ENCODE measurements at regions not wholly inside any gene's neighbourhood (a gene's known extent, or its start where the extent isn't known, plus 50 kb on each side); places are given as distances from the start of the nearest gene placed in this dataset.
"Not testable (repeated sequence)": the region's sequence is repeated elsewhere in the genome, so short reads cannot be mapped to it uniquely, and the experiment has no call there.

DNA sequence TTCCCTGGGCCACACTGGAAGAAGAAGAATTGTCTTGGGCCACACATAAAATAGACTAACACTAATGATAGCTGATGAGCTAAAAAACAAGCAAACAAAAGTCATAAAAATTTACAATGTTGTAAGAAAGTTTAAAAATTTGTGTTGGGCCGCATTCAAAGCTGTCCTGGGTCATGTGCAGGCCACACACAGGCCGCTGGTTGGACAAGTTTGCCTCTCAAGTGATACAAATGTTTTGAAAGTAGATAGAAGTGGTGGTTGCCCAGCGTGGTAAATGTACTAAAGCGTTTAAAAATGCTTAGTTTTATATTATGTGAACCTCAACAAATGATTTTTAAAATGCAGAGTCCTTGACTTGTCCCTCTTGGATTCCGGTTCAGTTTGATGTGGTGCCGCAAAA lies 94.9 kb upstream of the TBCA start:
- no peak for DNase-seq (ENCODE audit: low read depth in 2 of 2)

- DNase-seq (ENCODE audit: low read depth in 2 of 2): no peak
Measured at GRCh38 chr5:77869116-77869798, 93.1 kb upstream of the TBCA start.

GRCh38 chr5:77867914-77868313 lies 91.8 kb upstream of the TBCA start:
- DNase-seq (ENCODE audit: low read depth in 2 of 2): no peak

- DNase-seq (ENCODE audit: low read depth in 2 of 2): peak; percentile 25
Measured at GRCh38 chr5:77867194-77867691, 91.1 kb upstream of the TBCA start.

- DNase-seq (ENCODE audit: low read depth in 2 of 2): no peak
Measured at GRCh38 chr5:77866198-77866597, 90.1 kb upstream of the TBCA start.

DNA sequence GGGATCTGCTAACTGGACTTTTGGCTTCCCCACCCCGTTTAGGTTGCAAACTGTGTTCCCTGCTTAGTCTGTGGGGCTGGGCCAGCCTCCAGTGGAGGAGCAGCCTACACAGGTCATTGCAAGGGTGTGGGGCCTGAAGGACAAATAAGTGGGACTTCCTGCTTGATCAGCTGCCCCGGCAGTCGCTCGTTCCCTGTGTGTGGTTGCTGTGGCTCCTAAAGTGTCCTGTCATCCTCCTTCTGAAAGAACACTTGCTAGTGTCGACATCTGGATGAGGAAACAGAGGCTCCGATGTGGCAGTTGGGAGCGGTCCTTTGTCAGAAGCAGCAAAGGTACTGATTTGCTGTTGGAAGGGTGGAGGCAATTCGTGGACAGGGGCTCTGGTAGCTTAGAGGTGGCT lies 88.9 kb upstream of the TBCA start:
- DNase-seq (ENCODE audit: low read depth in 2 of 2): no peak

DNA sequence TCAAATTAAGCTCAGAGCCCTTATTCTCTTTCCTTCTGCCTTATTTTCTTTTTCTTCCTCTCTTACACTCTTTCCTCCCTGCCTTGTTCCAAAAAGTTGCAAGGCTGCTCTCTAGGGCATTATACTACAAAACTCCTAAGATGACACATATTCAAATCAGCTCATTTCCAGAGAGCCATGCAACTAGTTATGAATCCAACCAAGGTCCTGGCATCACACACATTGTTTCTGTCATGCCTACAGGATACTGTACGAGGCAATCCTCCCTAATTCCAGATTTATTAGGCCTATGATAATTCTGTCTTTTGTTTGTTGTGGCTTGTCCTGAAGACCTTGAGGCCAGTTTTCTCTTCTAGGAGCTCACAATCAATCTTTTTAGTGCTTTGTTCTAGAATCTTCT lies 87.0 kb upstream of the TBCA start:
- DNase-seq (ENCODE audit: low read depth in 2 of 2): no peak

GRCh38 chr5:77861576-77861975 lies 85.4 kb upstream of the TBCA start:
- DNase-seq (ENCODE audit: low read depth in 2 of 2): no peak

DNA sequence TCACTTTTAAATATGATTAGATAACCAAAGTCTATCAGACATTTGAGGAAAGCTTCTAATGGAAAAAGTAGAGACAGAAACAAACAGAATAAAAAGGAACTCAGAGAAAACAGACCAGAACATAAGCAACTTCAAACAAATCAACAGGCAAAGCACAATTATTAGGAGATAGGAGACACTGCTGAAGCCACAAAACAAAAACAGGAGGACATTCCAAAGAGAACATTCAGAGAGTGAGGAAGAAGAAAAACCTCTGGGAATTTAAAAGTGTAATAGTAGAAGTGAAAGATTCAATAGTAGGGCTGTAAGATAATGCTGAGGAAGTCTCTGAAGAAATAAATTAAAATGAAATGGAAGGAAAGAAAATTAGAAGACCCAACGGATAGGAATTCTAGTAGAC lies 83.2 kb upstream of the TBCA start:
- no peak for DNase-seq (ENCODE audit: low read depth in 2 of 2)

GRCh38 chr5:77858678-77859077 lies 82.5 kb upstream of the TBCA start:
- not testable (repeated sequence) for DNase-seq (ENCODE audit: low read depth in 2 of 2)

GRCh38 chr5:77855369-77855768 lies 79.2 kb upstream of the TBCA start:
- DNase-seq (ENCODE audit: low read depth in 2 of 2): no peak

DNA sequence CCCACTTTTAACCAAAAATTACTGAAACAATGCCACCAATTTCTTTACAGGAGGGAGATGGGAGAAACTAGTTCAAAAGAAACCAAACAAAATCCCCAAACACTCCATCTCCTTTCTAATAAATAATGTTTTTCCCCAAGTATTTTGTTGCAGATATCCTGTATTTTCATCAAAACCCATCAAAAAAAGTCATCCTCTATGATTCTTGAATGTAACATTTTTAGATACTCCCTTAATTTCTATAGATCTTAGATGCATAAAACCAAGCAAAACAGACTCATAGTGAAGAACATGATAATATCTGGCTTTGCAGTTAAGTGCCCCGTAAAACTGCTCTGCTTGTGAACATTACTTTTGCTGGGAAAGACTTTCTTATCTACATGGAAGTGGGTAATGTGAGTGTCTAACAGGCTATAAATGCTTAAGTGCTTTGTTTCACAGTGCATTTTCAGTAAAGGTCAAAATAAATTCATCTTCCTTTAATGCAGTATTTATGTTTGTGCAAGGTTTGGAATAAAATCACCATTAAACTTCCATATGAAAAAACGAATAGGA lies 77.3 kb upstream of the TBCA start:
- DNase-seq (ENCODE audit: low read depth in 2 of 2): no peak

GRCh38 chr5:77852514-77853352 lies 76.6 kb upstream of the TBCA start:
- DNase-seq (ENCODE audit: low read depth in 2 of 2): peak; percentile 23 to 54

GRCh38 chr5:77852068-77852513 lies 76.0 kb upstream of the TBCA start:
- peak in 1 of 2 donors; percentile 3 for DNase-seq (ENCODE audit: low read depth in 2 of 2)

DNA sequence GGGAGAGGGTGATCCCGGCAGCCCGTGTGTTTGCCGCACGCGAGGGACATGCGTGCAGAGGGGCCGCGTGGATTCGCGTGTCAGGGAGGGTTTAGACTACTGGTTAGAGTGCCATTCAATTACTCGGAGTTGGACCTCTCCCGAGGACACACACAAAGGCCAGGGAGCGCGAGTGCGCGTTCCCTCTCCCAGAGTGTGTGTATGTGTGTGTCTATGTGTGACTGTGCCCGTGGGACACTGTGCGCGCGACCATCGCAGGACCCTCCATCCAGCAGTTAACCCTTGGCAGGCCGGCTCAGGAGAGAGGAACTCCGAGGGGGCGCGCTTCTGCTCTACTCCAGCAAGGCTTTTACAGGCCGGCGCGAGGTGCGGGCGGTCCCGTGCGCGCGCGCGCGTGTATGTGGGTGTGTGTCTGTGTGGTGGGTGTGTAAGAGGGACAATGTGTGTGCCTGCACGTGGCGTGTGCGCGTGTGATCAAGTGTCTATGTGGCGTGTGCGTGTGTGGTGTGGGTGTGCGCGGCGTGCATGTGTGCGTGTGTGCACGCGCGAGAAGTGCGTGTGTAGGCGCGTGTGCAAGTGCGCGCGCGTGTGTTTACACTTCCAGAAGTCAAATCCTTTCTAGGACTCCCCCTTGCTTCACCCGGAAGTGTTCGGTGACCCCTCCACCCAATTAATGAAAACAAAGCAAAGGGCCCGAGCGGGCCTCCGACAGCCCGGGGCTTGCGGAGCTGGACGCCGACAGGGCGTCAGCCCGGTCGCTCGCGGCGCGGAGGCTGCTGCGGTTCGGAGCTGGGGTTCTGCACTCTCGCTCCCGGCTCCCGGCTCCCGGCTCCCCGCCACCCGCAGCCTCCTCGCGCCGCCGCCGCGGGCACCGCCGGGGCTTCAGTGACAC lies 75.3 kb upstream of the TBCA start:
- DNase-seq (ENCODE audit: low read depth in 2 of 2): peak; percentile 28 to 33

DNA sequence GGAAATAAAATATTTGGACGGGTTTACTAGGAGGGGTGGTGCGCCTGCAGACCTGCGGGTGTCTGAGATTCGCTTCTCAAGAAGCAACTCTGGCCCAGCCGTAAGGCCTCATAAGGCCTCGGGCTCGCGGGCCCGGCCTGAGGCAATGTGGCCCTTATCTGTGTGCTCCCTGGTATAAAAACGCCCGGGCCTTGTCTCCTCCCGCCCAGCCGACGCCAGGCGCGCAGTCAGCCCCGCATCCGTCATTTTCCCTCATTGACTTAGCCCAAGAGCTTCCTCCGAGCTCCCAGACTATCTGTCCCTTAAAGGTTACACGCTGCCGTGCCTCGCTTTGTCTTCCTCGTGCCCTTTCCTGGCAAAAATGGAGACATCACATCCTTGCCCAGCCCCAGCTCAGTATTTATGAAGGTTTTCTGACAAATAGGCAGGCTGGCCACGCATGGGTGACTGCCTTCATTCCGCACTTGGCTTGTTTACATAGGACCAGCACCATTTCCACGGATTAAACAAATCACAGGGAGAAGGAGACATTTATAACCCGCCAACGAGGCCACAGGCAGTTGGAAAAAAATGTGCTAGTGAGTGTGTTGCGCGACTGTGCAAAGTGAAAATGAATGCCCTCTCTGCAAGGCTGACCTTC lies 74.5 kb upstream of the TBCA start:
- no peak for DNase-seq (ENCODE audit: low read depth in 2 of 2)

GRCh38 chr5:77849308-77849900 lies 73.3 kb upstream of the TBCA start:
- no peak for DNase-seq (ENCODE audit: low read depth in 2 of 2)

- DNase-seq (ENCODE audit: low read depth in 2 of 2): no peak
Measured at GRCh38 chr5:77847814-77848290, 71.7 kb upstream of the TBCA start.

GRCh38 chr5:77847129-77847460 lies 71.0 kb upstream of the TBCA start:
- no peak for DNase-seq (ENCODE audit: low read depth in 2 of 2)

DNA sequence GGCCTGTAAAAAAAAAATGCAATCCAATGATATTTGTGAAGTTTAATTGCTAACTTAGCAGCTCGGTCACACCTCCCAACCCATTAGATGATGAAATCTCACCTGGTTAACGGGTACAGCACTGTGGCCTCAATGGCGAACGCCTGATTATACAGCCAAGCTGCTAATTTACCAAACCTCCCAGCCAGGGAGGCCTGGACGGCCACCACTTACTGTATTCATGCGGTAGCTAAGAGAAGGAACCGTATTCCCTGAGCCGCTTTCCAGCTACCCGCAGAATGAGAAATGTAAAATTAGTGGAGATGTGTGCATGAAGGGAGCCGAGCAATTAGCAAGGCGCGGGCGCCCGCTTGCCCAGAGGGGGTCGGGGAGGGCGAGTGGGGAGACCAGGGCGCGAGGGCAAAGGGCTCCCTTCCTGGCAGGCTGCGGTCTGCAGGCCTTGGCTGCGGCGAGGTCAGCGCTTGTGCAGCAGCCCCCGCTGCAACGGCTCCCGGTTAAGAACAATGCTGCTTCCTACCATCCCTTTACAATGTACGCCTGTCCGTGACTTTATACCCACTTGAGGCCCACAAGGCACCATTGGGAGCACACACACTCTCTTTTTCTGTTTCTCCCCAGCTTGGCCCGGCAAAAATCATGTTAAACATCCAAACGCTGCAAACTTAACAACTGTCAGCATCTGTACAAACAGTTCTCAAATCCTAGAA lies 70.4 kb upstream of the TBCA start:
- DNase-seq (ENCODE audit: low read depth in 2 of 2): no peak
